ENCODE measurements at regions not wholly inside any gene's neighbourhood (a gene's known extent, or its start where the extent isn't known, plus 50 kb on each side); places are given as distances from the start of the nearest gene placed in this dataset.

DNA sequence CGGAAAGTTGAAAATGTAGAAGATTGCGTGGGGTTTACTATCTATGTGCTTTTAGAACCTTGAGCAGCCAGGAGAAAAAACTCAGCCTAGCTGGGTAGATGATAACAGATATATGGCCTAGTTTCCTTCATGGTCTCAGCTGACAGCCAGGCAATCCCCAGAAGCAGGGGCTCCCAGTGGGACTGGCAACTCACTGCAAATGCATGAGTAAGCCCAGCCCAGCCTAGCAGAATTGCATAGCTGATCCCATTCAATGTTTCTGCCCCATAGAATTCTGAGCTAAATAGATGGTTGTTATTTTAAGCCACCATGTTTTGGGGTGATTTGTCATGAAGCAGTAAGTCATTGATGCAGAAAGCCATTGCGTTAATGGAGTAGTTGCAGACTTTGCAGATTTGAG is 108.5 kb downstream of the ERCC5 start:
- in situ Hi-C loops (cut with MboI; ENCODE audit: low sequenced_read_pairs) = no loop called here

DNA sequence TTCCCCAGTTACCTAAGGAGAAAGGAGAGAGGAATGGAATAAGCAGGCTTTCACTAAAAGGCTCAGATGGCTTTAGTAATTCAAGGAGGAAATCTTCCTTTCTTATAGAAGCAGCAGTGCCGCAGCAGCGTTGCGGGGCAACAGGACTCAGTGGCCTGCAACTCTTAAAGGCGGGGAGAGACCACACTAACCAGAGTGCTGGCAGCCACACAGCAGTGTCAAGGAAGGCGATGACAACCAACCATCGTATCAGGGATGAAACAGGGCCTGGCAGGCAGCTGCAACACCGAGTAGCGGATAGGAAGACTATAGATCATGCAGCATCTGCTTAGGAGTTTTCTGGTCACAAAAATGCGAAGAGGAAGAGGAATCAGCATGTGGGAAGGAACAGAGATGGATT is 106.0 kb downstream of the ERCC5 start:
- Histone ChIP-seq H3K9me3 (no peaks in the 10 kb centered on the region), H3K27me3 (ENCODE audit: low read depth) (no peaks in the 10 kb centered on the region), H3K36me3 (replicated peaks) (no peaks in the 10 kb centered on the region), H3K4me3 (no peak overlapping the region), H3K4me1 (peaks cover 25% of the 10 kb centered on the region)
- no peak for DNase-seq (ENCODE audit: low spot score in 2 of 2)
- in situ Hi-C loops (cut with MboI; ENCODE audit: low sequenced_read_pairs) = no loop called here

More for the DNA sequence above, 108.5 kb downstream of the ERCC5 start:
- peaks cover 8% of the 10 kb centered on the region for H3K4me1 ChIP-seq
- H3K9me3 ChIP-seq = no peaks in the 10 kb centered on the region
- H3K36me3 ChIP-seq (replicated peaks) = no peaks in the 10 kb centered on the region
- no peak for DNase-seq (ENCODE audit: low spot score in 2 of 2)
- H3K27me3 ChIP-seq (ENCODE audit: low read depth) = no peaks in the 10 kb centered on the region
- no peak overlapping the region for H3K4me3 ChIP-seq

DNA sequence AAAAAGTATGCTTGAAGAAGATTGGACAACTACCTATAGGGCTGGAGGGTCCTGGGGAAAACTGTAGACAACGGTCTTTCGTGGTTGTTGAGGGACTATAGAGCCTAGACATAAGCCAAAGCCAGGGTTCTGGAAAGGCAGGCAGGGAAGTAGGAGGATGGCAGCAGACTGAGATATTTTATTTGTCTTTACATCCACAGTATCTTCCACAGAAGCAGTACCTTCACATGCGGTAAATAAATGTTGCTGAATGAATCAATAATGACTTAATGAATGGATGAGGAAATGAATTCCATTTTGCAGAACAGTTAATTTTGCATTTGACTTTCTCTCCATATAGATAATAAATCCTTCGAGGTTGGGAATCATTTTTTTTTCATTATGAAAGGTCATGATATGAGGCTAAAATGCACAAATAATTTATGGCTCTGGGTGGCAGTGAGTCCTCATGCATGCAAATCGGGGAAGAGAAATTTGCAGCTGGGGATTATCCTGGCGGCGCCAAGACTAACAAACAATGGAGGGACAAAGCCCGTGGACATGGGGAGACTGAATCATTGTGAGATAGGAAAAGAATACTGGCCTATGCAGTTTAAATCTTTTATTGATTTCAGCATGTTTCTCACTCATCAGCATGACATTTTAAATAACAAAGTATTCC is 102.0 kb downstream of the ERCC5 start:
- no peak overlapping the region for H3K4me3 ChIP-seq
- DNase-seq (ENCODE audit: low spot score in 2 of 2) = peak; percentile 82 to 92
- no peaks in the 10 kb centered on the region for H3K9me3 ChIP-seq
- no peaks in the 10 kb centered on the region for H3K27me3 ChIP-seq (ENCODE audit: low read depth)
- peaks cover 36% of the 10 kb centered on the region for H3K4me1 ChIP-seq
- H3K36me3 ChIP-seq (replicated peaks) = no peaks in the 10 kb centered on the region
- in situ Hi-C loops (cut with MboI; ENCODE audit: low sequenced_read_pairs) = no loop called here

DNA sequence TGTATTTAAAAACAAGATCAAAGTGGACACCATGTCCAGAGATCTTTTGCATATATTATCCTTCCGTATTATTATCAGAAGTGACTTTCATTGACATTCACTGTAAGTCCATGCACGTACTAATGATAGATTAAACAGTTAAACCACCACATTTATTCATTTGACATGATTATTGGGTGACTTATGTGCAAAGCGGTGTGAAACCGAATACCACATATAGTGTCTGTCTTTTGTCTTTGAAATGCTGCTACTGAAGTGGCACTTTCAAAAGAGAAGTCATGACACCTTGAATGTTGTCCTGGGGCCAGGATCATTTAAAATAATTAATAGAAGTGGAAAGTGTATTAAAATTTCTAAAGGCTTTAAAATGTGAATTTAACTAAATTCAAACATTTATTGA is 100.1 kb downstream of the ERCC5 start:
- no peaks in the 10 kb centered on the region; the same call in 1 of the 2 replicates for H3K9me3 ChIP-seq
- peaks cover 36% of the 10 kb centered on the region for H3K4me1 ChIP-seq
- H3K27me3 ChIP-seq (ENCODE audit: low read depth) = no peaks in the 10 kb centered on the region
- no peaks in the 10 kb centered on the region for H3K36me3 ChIP-seq (replicated peaks)
- peak in 1 of 2 experiments; percentile 51 for DNase-seq (ENCODE audit: low spot score in 2 of 2)
- no peak overlapping the region for H3K4me3 ChIP-seq
- in situ Hi-C loops (cut with MboI; ENCODE audit: low sequenced_read_pairs) = no loop called here

DNA sequence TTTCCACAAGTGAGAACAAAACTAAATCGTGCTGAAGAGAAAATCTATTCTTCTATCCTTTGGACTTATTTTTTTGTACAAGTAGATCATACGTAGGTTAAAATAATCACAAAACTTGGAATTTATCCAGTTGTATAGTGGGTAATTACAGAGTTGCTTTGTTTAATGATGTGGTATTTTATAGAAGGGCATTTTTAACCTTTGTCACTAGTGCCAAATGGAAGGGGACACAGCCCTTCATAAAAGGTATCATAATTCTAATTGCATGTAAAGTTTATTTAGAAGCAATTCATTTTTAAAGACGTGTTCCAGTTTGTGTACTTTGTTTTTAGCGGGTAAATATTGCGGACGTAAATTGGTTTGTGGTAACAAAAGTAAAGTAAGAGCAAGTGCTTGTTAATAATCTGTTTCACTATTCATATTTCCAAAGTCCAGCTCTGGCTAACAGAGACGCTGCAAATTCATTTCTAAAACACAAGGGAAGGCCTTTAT is 99.5 kb downstream of the ERCC5 start:
- H3K4me3 ChIP-seq = no peak overlapping the region
- in situ Hi-C loops (cut with MboI; ENCODE audit: low sequenced_read_pairs) = no loop called here
- H3K9me3 ChIP-seq = no peaks in the 10 kb centered on the region; the same call in 1 of the 2 replicates
- no peak for DNase-seq (ENCODE audit: low spot score in 2 of 2)
- H3K27me3 ChIP-seq (ENCODE audit: low read depth) = no peaks in the 10 kb centered on the region
- no peaks in the 10 kb centered on the region for H3K36me3 ChIP-seq (replicated peaks)
- H3K4me1 ChIP-seq = peaks cover 36% of the 10 kb centered on the region

DNA sequence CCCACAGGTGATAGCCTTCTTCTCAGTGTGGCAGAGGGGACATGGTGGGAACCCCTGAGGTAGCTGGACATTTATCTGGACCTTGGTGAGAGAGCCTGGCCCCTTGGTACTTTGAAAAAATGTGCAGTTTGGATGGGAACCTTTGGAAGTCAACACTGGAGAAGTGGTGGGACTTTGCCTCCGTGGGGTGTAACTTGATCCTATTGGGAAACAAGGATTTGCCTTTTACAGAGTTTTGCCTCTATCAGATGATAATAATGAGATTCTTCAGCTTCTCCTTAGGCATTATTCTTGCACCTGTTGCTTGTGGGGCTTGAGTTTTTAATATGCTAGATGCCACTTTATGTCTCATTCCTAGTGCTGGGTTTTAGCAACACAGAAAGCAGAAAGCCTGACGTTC is 99.0 kb downstream of the ERCC5 start:
- Histone ChIP-seq H3K27me3 (ENCODE audit: low read depth) (no peaks in the 10 kb centered on the region), H3K9me3 (no peaks in the 10 kb centered on the region; the same call in 1 of the 2 replicates), H3K36me3 (replicated peaks) (no peaks in the 10 kb centered on the region), H3K4me3 (no peak overlapping the region), H3K4me1 (peaks cover 33% of the 10 kb centered on the region)
- in situ Hi-C loops (cut with MboI; ENCODE audit: low sequenced_read_pairs) = no loop called here
- no peak for DNase-seq (ENCODE audit: low spot score in 2 of 2)

DNA sequence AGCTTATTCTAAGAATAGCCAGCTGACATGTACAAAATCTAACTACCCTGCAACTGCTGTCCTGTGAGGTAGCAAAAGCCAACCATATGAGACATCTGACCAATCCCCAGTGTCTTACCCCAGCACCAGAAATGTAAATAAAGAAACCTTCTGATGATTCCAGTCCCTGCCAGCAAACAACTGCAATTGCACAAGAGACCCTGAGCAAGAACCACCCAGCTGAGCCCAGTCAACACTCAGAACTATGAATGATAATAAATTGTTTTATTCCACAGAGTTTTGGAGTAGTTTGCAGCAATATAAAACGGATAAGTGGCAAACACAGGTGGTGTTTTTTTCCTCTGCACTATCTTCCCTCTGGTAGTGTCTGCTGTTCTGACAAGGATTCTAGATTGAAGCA is 94.9 kb downstream of the ERCC5 start:
- Histone ChIP-seq H3K4me3 (no peak overlapping the region), H3K9me3 (no peaks in the 10 kb centered on the region; the same call in 1 of the 2 replicates), H3K4me1 (peaks cover 5% of the 10 kb centered on the region), H3K27me3 (ENCODE audit: low read depth) (no peaks in the 10 kb centered on the region), H3K36me3 (replicated peaks) (no peaks in the 10 kb centered on the region)
- in situ Hi-C loops (cut with MboI; ENCODE audit: low sequenced_read_pairs) = no loop called here
- no peak for DNase-seq (ENCODE audit: low spot score in 2 of 2)

DNA sequence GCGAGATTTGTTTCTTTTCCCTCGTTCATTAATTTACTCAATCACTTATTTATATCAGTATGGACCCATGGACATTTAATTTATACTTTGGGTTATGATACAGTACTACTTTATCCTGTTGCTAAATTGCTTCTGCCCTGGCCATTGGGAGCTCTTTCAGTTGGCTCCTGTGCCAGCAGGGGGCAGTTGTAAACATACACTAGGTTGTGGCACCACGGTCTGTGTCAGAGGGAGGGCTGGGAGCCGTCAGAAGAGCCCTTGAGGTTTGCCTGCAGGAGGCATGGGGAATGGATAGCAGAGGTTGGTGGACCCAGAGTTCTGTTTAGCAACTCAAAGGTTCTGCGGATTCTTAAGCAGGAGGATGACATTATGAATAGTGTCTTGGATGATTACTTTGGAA is 94.3 kb downstream of the ERCC5 start:
- Histone ChIP-seq H3K36me3 (replicated peaks) (no peaks in the 10 kb centered on the region), H3K4me3 (no peak overlapping the region), H3K4me1 (no peaks in the 10 kb centered on the region), H3K27me3 (ENCODE audit: low read depth) (no peaks in the 10 kb centered on the region), H3K9me3 (no peaks in the 10 kb centered on the region; the same call in 1 of the 2 replicates)
- peak in 1 of 2 experiments; percentile 34 for DNase-seq (ENCODE audit: low spot score in 2 of 2)
- in situ Hi-C loops (cut with MboI; ENCODE audit: low sequenced_read_pairs) = no loop called here

DNA sequence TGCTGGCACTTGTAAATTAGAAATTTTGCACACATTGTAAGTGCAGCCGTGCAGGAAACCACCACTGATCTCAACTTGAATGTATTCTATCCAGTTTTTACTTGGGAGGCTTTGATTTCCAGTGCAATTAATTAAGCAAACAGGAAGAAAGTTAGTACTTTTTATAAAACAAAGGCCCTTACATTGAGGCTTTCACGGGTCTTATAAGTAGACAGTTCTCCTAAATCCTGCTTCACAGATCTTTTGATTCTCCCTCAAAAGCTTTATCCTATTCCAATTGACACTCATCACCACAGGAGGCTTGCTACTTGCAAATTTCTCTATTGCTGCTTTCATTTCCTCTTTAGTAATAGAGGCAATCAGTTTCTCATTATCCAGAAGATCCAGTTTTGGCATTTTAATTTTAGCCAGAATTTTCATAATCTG is 90.1 kb downstream of the ERCC5 start:
- DNase-seq (ENCODE audit: low spot score in 2 of 2) = no peak
- no peaks in the 10 kb centered on the region for H3K4me1 ChIP-seq
- H3K27me3 ChIP-seq (ENCODE audit: low read depth) = no peaks in the 10 kb centered on the region
- in situ Hi-C loops (cut with MboI; ENCODE audit: low sequenced_read_pairs) = no loop called here
- no peak overlapping the region for H3K4me3 ChIP-seq
- H3K9me3 ChIP-seq = no peaks in the 10 kb centered on the region
- no peaks in the 10 kb centered on the region for H3K36me3 ChIP-seq (replicated peaks)

DNA sequence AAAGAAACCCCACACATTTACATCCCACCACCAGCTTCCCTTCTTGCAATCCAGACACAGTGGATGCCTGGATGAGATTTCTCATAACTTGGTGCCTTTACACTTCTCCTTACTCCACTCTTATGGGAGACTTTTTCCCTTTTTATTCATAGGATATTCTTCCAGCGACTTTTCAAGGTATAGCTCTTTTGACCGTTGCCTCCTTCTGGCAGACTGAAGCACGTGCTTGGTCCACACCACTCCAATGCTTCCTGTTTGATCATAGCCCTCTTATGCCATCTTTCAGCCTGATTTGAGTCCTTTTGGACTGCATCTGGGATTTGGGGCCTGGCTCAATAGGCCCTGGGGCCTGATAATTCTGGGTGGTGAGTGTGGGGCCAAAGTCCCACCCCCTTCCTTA is 87.7 kb downstream of the ERCC5 start:
- no peak for DNase-seq (ENCODE audit: low spot score in 2 of 2)
- H3K27me3 ChIP-seq (ENCODE audit: low read depth) = no peaks in the 10 kb centered on the region
- in situ Hi-C loops (cut with MboI; ENCODE audit: low sequenced_read_pairs) = no loop called here
- H3K9me3 ChIP-seq = no peaks in the 10 kb centered on the region
- H3K36me3 ChIP-seq (replicated peaks) = no peaks in the 10 kb centered on the region
- H3K4me1 ChIP-seq = no peaks in the 10 kb centered on the region
- H3K4me3 ChIP-seq = no peak overlapping the region

DNA sequence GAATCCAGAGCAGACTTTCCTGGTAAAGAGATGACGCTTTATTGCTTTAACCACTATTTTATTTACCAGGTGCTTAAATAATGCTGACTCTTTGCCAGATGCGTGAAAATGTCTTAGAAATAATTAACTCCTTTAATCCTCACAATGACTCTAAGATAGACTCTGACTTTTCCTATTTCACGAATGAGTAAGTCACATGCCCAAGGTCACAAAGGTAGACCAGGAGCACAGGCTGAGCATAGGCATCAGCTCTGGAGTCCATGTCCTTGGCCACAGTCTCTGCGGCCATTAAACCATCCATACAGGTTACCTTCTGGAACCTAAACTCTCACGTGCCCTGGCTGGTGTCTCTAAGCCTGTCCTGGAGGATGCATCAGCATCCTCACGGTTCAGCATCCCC is 87.3 kb downstream of the ERCC5 start:
- in situ Hi-C loops (cut with MboI; ENCODE audit: low sequenced_read_pairs) = no loop called here
- no peaks in the 10 kb centered on the region for H3K4me1 ChIP-seq
- H3K27me3 ChIP-seq (ENCODE audit: low read depth) = no peaks in the 10 kb centered on the region
- H3K36me3 ChIP-seq (replicated peaks) = no peaks in the 10 kb centered on the region
- no peak for DNase-seq (ENCODE audit: low spot score in 2 of 2)
- H3K9me3 ChIP-seq = no peaks in the 10 kb centered on the region; the same call in 1 of the 2 replicates
- H3K4me3 ChIP-seq = no peak overlapping the region

DNA sequence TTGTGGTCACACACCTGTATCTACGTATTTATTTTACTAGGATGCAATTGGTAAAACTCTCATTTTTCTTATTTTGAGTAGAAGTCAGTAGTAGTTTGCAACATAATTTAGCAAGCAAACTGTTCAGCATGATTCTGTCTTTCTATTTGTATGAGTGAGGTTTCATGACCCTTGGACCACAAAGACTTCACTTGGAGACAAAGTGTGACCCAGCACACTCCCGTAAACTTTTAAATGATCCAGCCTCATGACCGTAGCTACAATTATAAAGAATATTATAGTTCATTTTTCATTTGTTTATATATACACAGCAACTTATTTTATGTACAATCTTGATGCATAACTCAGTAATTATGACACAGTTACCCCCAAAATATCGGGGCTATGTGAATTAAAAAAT is 86.5 kb downstream of the ERCC5 start:
- no peaks in the 10 kb centered on the region for H3K36me3 ChIP-seq (replicated peaks)
- no peaks in the 10 kb centered on the region for H3K4me1 ChIP-seq
- no peaks in the 10 kb centered on the region; the same call in 1 of the 2 replicates for H3K9me3 ChIP-seq
- no peaks in the 10 kb centered on the region for H3K27me3 ChIP-seq (ENCODE audit: low read depth)
- no peak for DNase-seq (ENCODE audit: low spot score in 2 of 2)
- in situ Hi-C loops (cut with MboI; ENCODE audit: low sequenced_read_pairs) = no loop called here
- H3K4me3 ChIP-seq = no peak overlapping the region

DNA sequence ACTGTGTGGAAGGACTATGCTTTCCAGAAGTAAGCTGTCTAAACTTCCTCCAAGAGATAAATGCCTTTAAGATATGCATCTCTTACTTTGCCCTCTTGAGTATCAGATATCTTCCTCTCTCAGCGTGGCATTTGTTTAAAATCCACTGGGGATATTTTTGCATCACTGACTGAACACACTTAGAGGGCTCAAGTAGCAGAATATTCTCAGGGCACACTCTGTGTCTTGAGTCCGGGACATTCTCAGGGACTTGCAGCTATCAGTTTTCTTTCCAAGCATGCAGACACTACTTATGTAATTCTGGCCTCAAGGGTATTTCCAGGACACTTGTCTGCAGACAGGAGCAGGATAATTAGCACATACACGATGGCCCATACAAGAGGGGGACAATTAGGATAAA is 84.7 kb downstream of the ERCC5 start:
- H3K9me3 ChIP-seq = no peaks in the 10 kb centered on the region; the same call in 1 of the 2 replicates
- no peaks in the 10 kb centered on the region for H3K4me1 ChIP-seq
- DNase-seq (ENCODE audit: low spot score in 2 of 2) = no peak
- no peaks in the 10 kb centered on the region for H3K27me3 ChIP-seq (ENCODE audit: low read depth)
- no peaks in the 10 kb centered on the region for H3K36me3 ChIP-seq (replicated peaks)
- in situ Hi-C loops (cut with MboI; ENCODE audit: low sequenced_read_pairs) = no loop called here
- H3K4me3 ChIP-seq = no peak overlapping the region

DNA sequence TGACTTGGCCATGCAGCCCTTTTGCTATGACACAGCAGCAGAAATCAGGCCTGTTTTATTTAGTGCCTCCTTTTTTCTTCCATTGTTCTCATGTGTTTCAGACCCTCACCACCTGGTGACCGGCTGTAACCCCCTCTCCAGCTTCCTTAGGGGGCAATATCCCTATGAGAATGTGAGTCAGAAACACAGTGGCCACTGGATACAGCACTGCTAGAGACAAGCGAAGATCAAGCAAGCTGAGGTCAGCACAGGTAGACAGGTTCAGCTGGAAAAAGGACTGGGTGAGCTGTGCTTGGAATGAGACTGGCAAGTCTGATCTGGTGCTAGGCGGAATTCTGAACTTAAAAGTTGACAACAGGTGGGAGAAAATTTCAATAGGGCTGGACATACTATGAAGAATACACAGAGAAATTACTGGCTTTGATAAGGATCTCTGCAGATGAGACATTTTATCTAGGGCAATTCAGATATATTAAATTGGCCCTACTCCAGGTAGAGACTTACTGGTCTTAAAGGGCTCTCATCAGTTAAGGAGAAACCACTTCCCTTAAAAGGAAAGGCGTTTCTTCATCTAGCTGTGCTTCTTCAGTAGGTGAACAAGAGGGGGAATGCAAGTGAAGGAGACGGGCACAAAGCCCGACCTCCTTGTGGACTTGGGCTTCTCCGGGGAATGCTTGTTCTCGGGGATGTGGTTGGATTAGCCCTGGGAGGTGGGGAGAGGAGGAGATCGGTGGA is 83.3 kb downstream of the ERCC5 start:
- Histone ChIP-seq H3K36me3 (replicated peaks) (no peaks in the 10 kb centered on the region), H3K4me1 (no peaks in the 10 kb centered on the region), H3K9me3 (no peaks in the 10 kb centered on the region; the same call in 1 of the 2 replicates), H3K27me3 (ENCODE audit: low read depth) (peaks cover 3% of the 10 kb centered on the region; the same call in 1 of the 2 replicates), H3K4me3 (no peak overlapping the region)
- no peak for DNase-seq (ENCODE audit: low spot score in 2 of 2)
- in situ Hi-C loops (cut with MboI; ENCODE audit: low sequenced_read_pairs) = no loop called here

Measured in HAP-1 (cell line).